Natural killer cell treated with Interleukin-12 subunit alpha and Interleukin-12 subunit beta and Interleukin-15 and Interleukin-18, amount 100 ng/mL, for 72 hours (primary cell): ENCODE measurements at regions not wholly inside any gene's neighbourhood (a gene's known extent, or its start where the extent isn't known, plus 50 kb on each side); places are given as distances from the start of the nearest gene placed in this dataset.

Source experiments
- ATAC-seq, 2 donors: fragments of 150-1000 bp; cut with Tn5 transposase in 1 of 2; sonication (Bioruptor Pico), chemical (Tn5 transposase) in 1 of 2; 2 replicates each; pipeline ENCODE4 v1.10.0; 2021
- DNase-seq: peaks from one replicate; pipeline ENCODE4 v3.0.0; 2022; ENCODE audit warnings: low spot score
- H3K27ac Mint-ChIP-seq, 2 donors: 1 replicate in 1 of 2; 2 replicates in 1 of 2; pipeline ENCODE4 v1.8.0; 2022; ENCODE audit warnings: mixed read lengths in 2 of 2, mild to moderate bottlenecking in 1 of 2, moderate library complexity in 1 of 2
- H3K27me3 Mint-ChIP-seq, 2 donors: 1 replicate in 1 of 2; 2 replicates in 1 of 2; pipeline ENCODE4 v1.8.0; 2022; ENCODE audit warnings: mixed read lengths in 2 of 2
- H3K36me3 Mint-ChIP-seq: one replicate; pipeline ENCODE4 v1.8.0; 2022; ENCODE audit warnings: mixed read lengths
- H3K4me1 Mint-ChIP-seq, 2 donors: 1 replicate in 1 of 2; 2 replicates in 1 of 2; pipeline ENCODE4 v1.8.0; 2022; ENCODE audit warnings: low read depth in 2 of 2, mixed read lengths in 2 of 2, mild to moderate bottlenecking in 1 of 2
- H3K4me3 Mint-ChIP-seq: one replicate; pipeline ENCODE4 v1.8.0; 2022; ENCODE audit warnings: mixed read lengths
- H3K9me3 Mint-ChIP-seq: 2 replicates; pipeline ENCODE4 v1.8.0; 2022; ENCODE audit warnings: mixed read lengths

DNA sequence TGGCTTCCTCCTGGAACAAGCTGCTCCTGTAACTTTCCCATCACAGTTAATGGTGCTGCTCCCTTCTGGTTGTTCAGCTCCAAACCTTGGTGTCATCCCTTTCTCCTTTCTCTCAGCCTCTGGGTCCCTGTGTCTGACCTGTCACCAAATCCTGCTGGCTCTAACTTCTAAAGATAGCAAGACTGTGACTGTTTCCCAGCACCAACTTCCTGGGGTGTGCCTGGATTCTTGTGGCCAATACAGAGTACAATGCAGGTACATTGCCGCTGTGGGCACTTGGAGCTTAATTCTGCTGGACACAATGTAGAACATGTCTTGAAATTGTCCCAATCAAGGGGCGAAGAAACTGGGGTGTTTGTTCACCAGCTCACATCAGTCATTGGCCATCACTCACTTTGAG, 156.7 kb upstream of the CSF3R start:
- no peak overlapping the region for H3K4me3 Mint-ChIP-seq
- ATAC-seq (no peak), DNase-seq (no peak)
- no peak overlapping the region for H3K27ac Mint-ChIP-seq
- no peaks in the 10 kb centered on the region for H3K4me1 Mint-ChIP-seq
- H3K9me3 Mint-ChIP-seq: no peaks in the 10 kb centered on the region
- H3K36me3 Mint-ChIP-seq: no peaks in the 10 kb centered on the region
- peaks cover 9 to 15% of the 10 kb centered on the region in 2 donors for H3K27me3 Mint-ChIP-seq

GRCh38 chr1:36638268-36638667, 155.6 kb upstream of the CSF3R start:
- no peaks in the 10 kb centered on the region for H3K9me3 Mint-ChIP-seq
- H3K36me3 Mint-ChIP-seq: no peaks in the 10 kb centered on the region
- no peak for ATAC-seq
- no peaks in the 10 kb centered on the region for H3K4me1 Mint-ChIP-seq
- no peak overlapping the region for H3K4me3 Mint-ChIP-seq
- H3K27me3 Mint-ChIP-seq: peaks cover 9 to 15% of the 10 kb centered on the region in 2 donors
- DNase-seq: no peak
- H3K27ac Mint-ChIP-seq: no peak overlapping the region

GRCh38 chr1:36636206-36636605, 153.5 kb upstream of the CSF3R start:
- Mint-ChIP-seq H3K36me3 (no peaks in the 10 kb centered on the region), H3K9me3 (no peaks in the 10 kb centered on the region), H3K4me3 (no peak overlapping the region), H3K27me3 (peaks cover 9 to 21% of the 10 kb centered on the region in 2 donors), H3K4me1 (no peaks in the 10 kb centered on the region), H3K27ac (no peak overlapping the region)
- DNase-seq (no peak), ATAC-seq (no peak)

- no peak overlapping the region for H3K27ac Mint-ChIP-seq
- H3K9me3 Mint-ChIP-seq: no peaks in the 10 kb centered on the region
- DNase-seq (no peak), ATAC-seq (no peak)
- H3K4me1 Mint-ChIP-seq: no peaks in the 10 kb centered on the region
- peaks cover 9 to 20% of the 10 kb centered on the region in 2 donors for H3K27me3 Mint-ChIP-seq
- H3K4me3 Mint-ChIP-seq: no peak overlapping the region
- no peaks in the 10 kb centered on the region for H3K36me3 Mint-ChIP-seq
These were observed 152.6 kb upstream of the CSF3R start for GRCh38 chr1:36635284-36635683.

- Mint-ChIP-seq H3K4me1 (no peaks in the 10 kb centered on the region), H3K36me3 (no peaks in the 10 kb centered on the region), H3K9me3 (no peaks in the 10 kb centered on the region), H3K4me3 (no peak overlapping the region), H3K27me3 (peaks cover 3 to 6% of the 10 kb centered on the region in 2 donors), H3K27ac (no peak overlapping the region)
- ATAC-seq (no peak), DNase-seq (no peak)
These were observed 146.1 kb upstream of the CSF3R start for GRCh38 chr1:36628804-36629203.

- Mint-ChIP-seq H3K4me3 (no peak overlapping the region), H3K4me1 (peaks cover 0 to 3% of the 10 kb centered on the region in 2 donors), H3K27me3 (peaks cover 0 to 6% of the 10 kb centered on the region in 2 donors), H3K36me3 (no peaks in the 10 kb centered on the region), H3K27ac (no peak overlapping the region), H3K9me3 (no peaks in the 10 kb centered on the region)
- DNase-seq: no peak
- ATAC-seq: no peak
These were observed 143.7 kb upstream of the CSF3R start for GRCh38 chr1:36626435-36626834.

GRCh38 chr1:36625935-36626310, 143.2 kb upstream of the CSF3R start:
- Mint-ChIP-seq H3K4me3 (no peak overlapping the region), H3K27me3 (peaks cover 0 to 6% of the 10 kb centered on the region in 2 donors), H3K4me1 (peaks cover 0 to 3% of the 10 kb centered on the region in 2 donors), H3K36me3 (no peaks in the 10 kb centered on the region), H3K27ac (no peak overlapping the region), H3K9me3 (no peaks in the 10 kb centered on the region)
- DNase-seq (no peak), ATAC-seq (no peak)

- peaks cover 0 to 6% of the 10 kb centered on the region in 2 donors for H3K27me3 Mint-ChIP-seq
- H3K36me3 Mint-ChIP-seq: no peaks in the 10 kb centered on the region
- ATAC-seq (no peak), DNase-seq (no peak)
- H3K27ac Mint-ChIP-seq: no peak overlapping the region
- peaks cover 0 to 3% of the 10 kb centered on the region in 2 donors for H3K4me1 Mint-ChIP-seq
- H3K9me3 Mint-ChIP-seq: no peaks in the 10 kb centered on the region
- no peak overlapping the region for H3K4me3 Mint-ChIP-seq
These were observed 142.7 kb upstream of the CSF3R start for GRCh38 chr1:36625253-36625934.

GRCh38 chr1:36624466-36624865, 141.8 kb upstream of the CSF3R start:
- ATAC-seq (no peak), DNase-seq (no peak)
- no peaks in the 10 kb centered on the region for H3K36me3 Mint-ChIP-seq
- H3K27me3 Mint-ChIP-seq: peaks cover 0 to 6% of the 10 kb centered on the region in 2 donors
- H3K27ac Mint-ChIP-seq: no peak overlapping the region
- H3K4me3 Mint-ChIP-seq: no peak overlapping the region
- H3K9me3 Mint-ChIP-seq: no peaks in the 10 kb centered on the region
- peaks cover 0 to 3% of the 10 kb centered on the region in 2 donors for H3K4me1 Mint-ChIP-seq

- DNase-seq (no peak), ATAC-seq (no peak)
- Mint-ChIP-seq H3K4me3 (no peak overlapping the region), H3K9me3 (no peaks in the 10 kb centered on the region), H3K36me3 (no peaks in the 10 kb centered on the region), H3K27ac (no peak overlapping the region), H3K4me1 (peaks cover 0 to 3% of the 10 kb centered on the region in 2 donors), H3K27me3 (peaks cover 0 to 6% of the 10 kb centered on the region in 2 donors)
These were observed 140.3 kb upstream of the CSF3R start for GRCh38 chr1:36622741-36623648.

- H3K27ac Mint-ChIP-seq: no peak overlapping the region
- H3K9me3 Mint-ChIP-seq: no peaks in the 10 kb centered on the region
- H3K4me1 Mint-ChIP-seq: peaks cover 0 to 3% of the 10 kb centered on the region in 2 donors
- H3K4me3 Mint-ChIP-seq: no peak overlapping the region
- H3K36me3 Mint-ChIP-seq: no peaks in the 10 kb centered on the region
- peaks cover 0 to 4% of the 10 kb centered on the region in 2 donors for H3K27me3 Mint-ChIP-seq
- DNase-seq (no peak), ATAC-seq (no peak)
These were observed 138.8 kb upstream of the CSF3R start for GRCh38 chr1:36621531-36621930.

- no peak for ATAC-seq
- Mint-ChIP-seq H3K4me1 (peaks cover 0 to 3% of the 10 kb centered on the region in 2 donors), H3K27me3 (peaks cover 0 to 3% of the 10 kb centered on the region in 2 donors), H3K36me3 (no peaks in the 10 kb centered on the region), H3K27ac (no peak overlapping the region), H3K9me3 (no peaks in the 10 kb centered on the region), H3K4me3 (no peak overlapping the region)
- no peak for DNase-seq
These were observed 137.4 kb upstream of the CSF3R start for GRCh38 chr1:36620142-36620541.

GRCh38 chr1:36614991-36615390, 132.3 kb upstream of the CSF3R start:
- no peak for DNase-seq
- ATAC-seq: no peak
- Mint-ChIP-seq H3K4me3 (no peak overlapping the region), H3K9me3 (no peaks in the 10 kb centered on the region), H3K27ac (no peak overlapping the region), H3K4me1 (no peaks in the 10 kb centered on the region), H3K27me3 (peaks cover 0 to 2% of the 10 kb centered on the region in 2 donors), H3K36me3 (no peaks in the 10 kb centered on the region)

DNA sequence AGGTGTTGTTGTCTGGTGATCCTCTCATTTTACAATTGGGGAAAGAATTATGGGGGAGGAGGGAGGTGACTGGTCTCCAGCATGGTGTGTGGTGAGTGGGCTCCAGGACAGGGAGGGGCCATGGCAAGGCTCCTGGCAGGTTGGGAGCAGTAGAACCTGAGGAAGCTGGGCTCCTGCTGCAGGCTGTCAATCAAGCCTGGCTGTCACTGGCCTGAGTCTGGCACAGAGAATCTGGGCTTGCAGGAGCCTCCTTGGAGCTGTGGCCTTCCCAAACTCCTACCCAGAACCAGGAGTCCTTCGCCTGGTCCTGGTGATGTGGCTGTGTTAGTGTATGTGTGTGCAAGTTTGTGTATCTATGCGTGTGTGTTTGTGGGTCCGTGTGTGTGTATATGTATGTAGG, 131.9 kb upstream of the CSF3R start:
- Mint-ChIP-seq H3K4me1 (no peaks in the 10 kb centered on the region), H3K9me3 (no peaks in the 10 kb centered on the region), H3K4me3 (no peak overlapping the region), H3K27ac (no peak overlapping the region), H3K36me3 (no peaks in the 10 kb centered on the region), H3K27me3 (peaks cover 0 to 2% of the 10 kb centered on the region in 2 donors)
- ATAC-seq: no peak
- no peak for DNase-seq
